ENCODE measurements at regions not wholly inside any gene's neighbourhood (a gene's known extent, or its start where the extent isn't known, plus 50 kb on each side); places are given as distances from the start of the nearest gene placed in this dataset.

DNA sequence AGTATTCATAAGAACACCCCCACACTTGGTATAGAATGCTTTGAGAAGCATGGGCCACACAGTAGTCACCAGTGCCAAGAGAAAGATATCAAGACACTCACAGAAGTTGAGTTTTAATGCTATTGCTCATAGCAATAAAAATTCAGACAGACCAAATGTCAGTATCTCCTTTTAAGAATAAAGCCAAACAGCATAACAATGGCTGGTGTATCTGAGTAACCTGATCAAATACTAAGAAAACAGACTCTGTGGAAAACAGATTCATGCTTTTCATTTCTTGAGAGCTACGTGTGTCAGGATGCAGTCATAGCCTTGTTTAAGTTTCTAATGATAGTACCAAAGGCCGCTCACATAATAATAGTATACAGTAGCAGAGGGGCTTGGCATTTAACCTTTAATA, 778.5 kb downstream of the MECOM start:
- no peak for DNase-seq

DNA sequence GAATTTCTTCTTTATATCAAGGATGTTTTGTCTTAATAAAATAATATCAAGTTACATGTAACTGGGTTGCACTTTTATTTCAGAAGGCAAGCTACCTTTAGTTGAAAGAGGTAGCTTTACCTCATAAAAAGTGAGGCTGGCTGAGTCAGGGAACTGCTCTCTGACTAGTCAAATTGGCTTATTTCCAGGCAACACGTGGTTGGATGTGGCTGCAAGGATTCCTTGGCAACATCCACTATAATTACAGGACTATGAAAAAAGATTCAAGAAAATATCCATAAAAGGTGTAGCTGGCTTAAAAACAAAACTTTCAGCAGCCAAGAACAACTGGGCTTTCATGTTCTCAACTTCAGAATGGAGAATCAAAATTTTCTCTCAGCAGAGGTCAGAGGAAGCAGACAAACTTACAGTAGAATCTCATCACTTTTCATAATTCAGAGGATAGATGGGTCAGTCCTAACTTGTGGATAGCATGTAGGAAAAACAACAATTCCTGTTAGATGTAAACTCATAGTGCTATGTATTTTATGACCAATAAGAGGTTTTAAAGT, 779.1 kb downstream of the MECOM start:
- DNase-seq = no peak

DNA sequence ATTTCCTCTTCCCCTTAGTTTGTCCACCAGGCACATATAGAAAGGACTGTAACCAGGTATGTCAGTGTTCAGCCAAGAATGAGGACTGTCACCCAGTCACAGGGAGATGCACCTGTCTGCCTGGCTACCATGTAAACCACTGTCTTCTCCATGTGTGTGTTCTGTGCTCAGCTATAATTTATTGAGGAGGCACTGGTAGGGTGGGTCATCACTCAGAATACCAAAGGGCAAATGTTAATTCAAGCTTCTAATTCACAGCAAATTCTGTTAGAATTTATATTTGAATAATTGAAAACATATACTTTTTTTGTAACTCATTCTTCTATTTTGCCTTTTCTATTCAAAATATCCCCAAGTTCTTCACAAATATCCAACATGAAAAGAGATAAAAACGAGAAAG, 780.4 kb downstream of the MECOM start:
- DNase-seq = no peak

DNA sequence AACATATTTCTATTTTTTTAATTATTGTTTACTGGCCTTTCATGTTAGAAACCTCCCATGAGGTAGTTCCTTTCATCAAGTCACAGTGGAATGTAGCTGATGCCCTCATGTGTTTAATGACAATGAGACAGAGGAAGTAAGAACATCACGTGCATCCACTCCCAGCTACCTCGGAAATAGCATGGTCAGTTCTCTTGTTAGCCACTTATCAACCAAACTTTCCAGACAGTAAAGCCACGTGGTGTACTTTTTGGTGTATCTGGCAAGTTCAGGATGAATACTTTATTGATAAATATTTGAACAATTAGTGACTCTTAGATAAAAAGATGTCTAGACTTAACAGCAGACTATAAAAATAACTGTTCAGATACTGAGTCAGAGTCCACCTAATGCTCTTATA, 781.7 kb downstream of the MECOM start:
- no peak for DNase-seq

DNA sequence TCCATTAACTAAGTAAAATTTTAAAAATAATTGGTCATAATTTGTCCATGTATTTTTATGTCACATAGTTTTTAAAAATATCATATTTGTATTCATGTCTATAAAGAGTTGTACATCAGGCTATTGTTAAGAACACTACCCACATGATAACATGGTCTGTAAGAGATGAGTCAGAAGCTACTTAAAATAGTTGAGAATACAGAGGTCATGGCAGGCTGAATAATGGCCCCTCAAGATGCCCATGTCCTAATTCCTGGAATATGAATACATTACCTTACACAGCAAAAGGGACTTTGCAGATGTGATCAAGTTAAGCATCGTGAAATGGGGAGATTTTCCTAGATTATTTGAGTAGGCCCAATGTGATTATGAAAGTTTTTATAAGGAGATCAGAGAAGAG, 782.9 kb upstream of the GOLIM4 start:
- no peak for DNase-seq

DNA sequence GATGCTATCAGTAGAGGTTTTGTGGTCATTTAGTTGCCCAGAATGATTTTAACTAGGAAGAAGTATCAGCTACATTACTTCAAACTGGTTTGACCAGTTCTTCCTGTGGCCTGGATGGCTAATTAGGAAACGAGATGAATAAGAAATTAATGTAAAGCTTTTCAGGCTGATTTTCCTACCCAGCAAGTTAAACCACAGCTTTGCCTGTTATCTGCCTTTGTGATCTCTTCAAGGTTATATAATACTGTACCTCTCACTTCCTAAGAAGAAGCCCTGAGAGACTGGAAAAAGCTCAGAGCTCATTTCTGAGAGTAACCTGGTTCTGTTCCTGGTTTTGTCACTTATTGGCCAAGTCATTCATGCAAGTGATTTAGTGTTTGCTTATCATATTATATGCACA, 782.2 kb upstream of the GOLIM4 start:
- no peak for DNase-seq

DNA sequence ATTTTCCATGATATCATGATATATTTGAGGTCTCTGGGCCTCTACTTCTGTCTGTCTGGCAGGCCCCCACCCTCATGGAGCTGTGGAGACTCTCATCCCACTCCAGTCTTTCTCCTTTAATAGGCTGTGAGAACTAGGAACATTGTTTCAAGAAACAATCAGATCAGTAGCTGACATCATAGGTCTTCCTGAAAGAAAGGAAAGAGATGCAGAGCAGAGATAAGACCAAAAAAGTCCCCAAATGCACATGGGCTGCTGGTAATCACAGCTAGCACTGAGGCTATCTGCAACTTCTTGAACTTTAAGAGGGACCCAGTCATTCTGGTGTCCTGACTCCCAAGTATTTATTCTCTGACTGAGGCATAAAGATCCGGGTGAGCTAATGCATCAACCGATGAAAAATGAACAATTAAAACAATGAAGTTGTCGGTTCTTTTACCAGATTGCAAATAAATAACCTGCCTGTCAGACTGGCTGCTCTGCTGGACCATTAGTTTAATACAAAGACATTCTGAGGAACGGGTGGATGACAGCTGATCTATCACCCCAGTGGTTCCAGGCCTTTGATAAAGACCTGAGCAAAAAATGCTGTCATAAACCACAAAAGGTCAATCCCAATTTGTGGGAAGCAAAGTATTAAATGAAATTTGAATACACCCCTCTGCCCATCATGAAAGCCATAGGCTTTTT, 780.8 kb upstream of the GOLIM4 start:
- no peak for DNase-seq

DNA sequence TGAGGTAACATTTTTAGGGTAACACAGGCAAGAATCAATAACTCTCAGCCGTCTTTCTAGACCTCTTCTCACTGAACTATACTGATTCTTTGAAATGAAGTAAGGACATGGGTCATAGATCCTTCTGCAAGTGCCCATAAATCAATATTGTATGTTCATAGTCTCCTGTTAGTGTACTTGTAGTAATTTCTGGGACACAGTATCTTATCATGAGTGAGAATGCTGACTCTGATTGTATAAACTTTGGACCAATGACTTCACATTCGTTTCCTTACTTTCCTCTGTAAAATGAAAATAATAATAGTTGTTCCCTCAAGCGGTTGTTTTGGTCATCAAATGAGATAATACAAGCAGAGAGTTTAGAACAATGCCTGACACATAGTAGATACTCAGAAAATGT, 777.1 kb upstream of the GOLIM4 start:
- no peak for DNase-seq

DNA sequence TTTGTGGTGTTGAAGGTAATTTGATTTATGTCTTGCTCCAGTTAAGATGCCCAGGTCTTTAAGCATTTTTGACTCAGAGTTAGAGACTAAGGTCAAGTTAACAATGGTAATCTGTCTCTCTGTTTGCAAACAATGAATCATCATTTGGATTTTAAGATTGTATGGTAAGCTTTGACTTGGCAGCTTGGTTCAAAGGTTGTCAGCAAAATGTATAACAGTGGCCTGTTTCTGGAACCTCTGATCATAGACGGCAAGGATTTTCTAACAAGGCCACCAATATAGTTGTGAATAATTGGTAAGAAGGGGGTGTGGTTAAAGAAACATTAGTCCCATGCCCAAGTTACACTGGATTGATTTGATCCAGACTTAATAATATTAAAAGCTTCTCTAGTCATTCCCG, 775.2 kb upstream of the GOLIM4 start:
- DNase-seq = no peak

DNA sequence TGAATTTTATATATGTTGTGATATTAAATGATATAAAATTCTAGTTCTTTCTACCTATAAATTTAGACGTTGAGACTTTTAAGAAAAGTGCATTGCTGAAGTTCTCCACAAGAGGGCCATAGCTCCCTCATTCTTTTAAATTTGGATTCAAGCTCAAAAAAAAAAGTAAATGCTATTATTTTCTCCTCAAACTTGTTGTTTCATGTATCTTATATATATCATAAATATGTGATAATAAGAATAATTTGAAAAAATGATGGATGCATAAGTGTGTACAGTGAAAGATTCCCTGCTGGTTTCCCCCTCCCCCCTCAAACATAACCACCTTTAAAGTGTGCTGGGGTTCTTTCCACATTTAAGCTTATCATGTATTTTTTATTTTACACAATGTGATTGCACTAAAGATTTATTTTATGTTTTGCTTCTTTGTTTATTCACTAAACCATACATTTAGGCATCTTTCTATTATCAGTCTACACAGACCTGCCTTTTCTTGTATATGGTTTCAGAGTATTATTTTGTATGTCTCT, 769.4 kb upstream of the GOLIM4 start:
- peak; percentile 3 to 39 for DNase-seq

DNA sequence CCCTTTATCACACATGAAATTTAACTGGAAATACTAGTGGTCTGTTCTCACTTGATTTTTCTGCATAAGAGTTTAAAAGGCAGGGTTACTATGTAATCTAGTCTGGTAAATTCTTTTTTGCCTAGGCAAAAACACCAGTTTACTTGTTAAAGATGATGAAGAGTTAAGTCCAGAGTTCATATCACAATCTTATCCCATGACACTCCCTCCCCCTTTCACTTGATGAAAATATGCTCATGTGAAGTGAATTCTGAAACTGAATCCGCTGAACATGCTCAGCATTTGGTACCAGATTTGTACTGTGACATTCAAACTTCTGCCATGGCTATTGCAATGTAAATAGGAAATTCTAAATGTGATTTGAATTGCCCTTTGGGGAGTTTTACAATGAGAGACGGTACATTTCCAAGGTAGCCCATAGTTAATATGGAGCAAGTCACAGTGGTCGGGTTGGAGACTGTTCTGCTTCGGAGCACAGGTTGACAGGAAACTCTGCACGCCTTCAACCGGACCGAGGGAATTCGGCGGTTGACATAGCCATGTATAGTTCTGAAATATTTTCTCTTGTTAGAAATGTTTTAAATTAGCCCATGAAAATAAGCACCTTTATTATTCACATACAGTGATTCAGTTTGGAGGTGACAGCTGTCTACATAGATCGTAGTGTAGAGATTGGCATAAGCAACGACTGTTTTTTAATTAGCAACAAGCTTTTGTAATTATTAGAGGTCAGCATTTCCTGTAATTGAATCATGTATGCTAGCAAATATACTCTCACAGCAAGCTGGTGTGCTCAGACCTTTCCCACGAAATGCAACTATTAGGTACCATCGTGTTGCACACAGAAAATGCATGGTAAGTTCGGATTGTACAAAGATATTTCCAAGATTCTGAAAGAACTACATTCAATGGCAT, 768.6 kb upstream of the GOLIM4 start:
- DNase-seq = no peak

DNA sequence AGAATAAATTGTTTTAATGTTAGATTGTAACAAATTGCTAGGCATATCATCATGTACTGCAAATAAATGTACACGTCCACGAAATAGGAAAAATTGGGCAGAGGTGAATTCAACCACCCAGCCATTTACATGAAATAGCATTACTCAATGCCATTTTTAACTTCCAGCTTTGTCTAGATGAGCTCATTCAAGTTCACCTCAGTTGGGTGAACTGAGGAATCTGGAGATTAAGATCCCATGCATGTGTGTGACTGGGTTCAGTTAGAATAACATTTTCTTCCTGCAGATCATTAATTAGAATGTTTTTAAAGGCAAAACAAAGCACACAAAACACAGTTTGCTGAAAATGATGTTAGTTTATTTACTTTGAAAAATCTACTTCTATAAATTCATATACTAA, 767.8 kb upstream of the GOLIM4 start:
- no peak for DNase-seq

DNA sequence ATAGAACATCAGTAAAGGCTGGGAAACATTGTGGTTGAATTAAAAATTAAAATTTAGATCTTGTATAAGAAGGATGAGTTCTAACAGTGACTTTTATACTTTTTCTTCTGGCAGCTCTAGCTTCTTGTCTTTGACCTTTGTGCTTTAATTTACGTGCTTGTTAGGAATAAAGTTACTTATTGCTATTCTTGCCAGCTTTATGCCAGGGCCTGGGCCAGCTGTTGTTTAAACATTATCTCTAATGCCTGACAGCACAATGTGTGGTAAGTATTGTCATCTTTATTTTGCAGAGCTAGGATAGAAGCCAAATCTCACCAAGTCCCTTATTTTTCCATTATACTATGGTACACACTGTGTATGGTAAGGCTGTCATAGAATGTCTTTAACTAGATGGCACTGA, 766.7 kb upstream of the GOLIM4 start:
- no peak for DNase-seq

DNA sequence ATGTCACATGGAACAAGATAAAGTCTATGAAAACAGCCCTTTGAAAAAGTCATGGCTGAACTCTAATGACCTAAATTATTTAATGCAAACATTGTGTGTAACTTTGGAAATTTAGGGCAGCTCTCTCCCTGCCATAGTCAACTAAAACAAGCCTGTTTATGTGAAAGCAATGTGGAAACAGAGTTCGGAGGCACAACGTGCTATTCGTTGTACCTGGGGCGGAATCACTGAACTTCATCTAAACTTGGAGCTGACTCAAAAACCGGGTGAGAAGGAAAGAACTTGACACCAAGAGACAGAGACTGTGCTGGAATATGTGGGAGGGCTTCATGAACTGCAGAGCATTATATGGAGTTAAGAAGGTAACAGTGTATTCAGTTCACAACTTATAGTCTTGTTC, 764.9 kb upstream of the GOLIM4 start:
- no peak for DNase-seq

DNA sequence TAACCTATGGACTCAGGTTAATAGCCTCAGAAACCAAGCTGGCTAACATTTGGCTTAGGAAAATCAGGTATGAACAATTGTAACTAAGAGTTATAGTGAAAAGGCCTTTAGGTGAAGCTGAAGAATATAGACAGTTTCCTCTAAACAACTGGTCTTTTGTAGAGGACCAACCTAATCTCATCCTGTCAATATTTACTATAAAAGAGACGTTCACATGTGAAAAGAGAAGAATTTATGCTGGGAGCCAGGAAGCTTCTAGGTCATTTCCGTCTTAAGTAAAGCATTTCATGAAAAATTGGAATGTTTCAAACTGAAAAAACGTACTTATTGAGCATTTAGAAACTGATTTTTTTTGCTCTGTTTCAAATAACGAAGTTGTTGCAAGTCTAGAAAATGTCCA, 764.3 kb upstream of the GOLIM4 start:
- DNase-seq = no peak

DNA sequence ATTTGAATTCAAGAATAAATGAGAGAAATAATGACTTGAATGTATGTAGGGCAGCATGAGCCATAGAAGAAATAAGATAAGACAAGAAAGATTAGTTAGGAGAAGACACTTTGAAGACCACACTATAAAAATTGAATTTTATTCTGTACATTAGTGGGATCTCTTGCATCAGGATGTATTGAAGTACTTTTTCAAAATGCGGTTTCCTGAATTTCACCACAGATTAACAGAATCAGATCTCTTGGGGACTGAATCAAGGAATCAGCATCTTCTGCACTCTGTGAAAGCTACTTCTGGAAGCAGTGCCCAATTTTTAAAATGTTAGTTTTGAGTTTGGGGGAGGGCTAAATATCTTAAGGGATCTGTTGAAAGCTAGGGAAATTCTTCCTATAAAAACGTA, 763.9 kb upstream of the GOLIM4 start:
- no peak for DNase-seq

DNA sequence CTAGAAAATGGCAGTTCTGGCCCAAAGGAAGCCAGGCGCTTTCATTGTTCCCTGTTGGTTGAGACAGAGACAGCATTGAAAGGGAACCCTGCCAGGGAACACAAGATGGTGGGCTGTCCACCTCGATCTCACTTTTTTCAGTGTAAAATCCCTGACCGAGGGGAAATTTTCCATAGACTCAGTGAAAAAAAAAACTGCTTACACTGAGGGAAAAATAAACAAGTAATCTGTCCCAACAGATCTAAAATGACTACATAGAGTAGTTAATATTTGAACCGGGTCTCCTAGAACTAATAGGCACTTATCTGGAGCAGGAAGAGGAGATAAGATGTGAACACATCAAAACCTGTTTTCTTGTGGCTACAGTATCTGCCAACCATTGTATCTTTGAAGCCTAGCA, 763.4 kb upstream of the GOLIM4 start:
- DNase-seq = no peak

DNA sequence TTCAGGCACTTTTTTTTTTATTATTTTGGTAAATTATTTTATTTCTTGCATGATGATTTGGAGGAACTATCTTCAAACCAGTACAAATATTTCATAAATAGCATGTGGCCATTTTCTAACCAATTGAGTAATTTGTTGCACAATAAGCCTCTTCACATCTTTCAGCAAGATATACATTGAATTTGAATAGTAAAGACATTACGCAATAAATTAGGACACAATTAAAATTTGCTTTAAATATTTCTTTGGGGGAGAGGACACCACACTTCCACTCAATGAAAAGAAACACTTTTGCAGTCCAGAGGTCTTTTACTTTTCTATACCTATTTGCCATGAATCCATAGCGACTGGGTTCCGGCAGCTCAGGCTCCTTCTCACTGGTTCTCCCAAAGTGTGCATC, 762.6 kb upstream of the GOLIM4 start:
- peak in 1 of 2 donors; percentile 29 for DNase-seq

DNA sequence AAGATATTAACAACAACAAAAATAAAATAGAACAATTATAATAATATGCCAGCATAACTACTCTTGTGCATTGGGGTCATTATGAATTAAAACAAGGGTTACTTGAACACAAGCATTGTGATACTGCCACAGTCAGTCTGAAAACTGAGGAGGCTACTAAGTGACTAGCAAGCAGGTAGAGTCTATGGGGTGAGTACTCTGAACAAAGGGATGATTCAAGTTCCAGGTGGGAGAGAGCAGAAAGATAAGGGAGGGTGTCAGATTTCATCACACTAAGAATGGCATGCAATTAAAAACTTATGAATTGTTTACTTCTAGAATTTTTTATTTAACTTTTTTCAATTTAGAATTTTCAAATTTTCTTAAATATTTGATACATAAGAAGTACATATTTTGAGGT, 754.4 kb upstream of the GOLIM4 start:
- no peak for DNase-seq

DNA sequence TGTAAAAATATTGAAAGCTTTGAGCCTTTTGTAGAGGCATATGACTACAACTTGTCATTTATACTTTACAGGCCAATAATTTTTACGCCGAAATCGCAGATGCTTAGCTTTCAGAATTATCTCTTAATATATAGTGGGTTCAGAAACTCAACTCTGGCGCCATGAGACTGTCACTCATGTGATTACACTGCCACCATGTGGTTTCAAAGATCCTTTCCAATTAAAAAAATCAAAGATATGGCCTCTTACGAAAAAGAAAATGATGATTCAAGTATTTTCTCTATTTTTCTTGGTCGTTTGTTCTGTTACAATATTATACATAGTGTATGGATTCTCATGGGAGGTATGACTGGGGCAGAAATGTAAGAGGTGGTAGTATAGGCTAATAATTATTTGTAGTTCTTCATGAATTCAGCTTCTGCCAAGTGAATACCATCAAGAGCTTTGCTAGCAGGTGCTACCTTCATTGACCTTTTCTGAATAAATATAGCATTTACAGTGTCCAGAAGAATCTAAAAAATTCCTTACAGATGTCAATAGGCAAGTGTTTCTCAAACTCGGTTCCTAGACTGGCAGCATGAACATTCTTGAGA, 751.7 kb upstream of the GOLIM4 start:
- peak; percentile 17 to 36 for DNase-seq

DNA sequence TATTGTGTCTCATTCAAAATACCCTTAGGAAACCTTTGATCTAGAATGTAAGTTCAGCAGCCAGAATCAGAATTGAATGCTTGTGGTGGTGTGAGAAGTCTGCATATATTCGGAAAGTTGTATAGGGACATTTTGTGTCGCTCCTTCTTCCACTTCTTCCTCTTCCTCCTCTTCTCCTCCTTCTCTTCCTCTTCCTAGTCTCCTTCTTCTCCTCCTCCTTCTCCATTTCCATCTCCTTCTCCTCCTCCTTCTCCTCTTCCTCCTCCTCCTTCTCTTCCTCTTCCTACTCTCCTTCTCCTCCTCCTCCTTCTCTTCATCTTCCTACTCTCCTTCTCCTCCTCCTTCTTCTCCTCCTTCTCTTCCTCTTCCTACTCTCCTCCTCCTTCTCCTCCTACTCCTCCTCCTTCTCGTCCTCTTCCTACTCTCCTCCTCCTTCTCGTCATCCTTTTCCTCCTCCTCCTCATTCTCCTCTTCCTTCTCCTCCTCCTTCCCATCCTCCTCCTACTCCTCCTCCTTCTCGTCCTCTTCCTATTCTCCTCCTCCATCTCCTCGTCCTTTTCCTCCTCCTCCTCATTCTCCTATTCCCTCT, 749.3 kb upstream of the GOLIM4 start:
- DNase-seq = no peak

DNA sequence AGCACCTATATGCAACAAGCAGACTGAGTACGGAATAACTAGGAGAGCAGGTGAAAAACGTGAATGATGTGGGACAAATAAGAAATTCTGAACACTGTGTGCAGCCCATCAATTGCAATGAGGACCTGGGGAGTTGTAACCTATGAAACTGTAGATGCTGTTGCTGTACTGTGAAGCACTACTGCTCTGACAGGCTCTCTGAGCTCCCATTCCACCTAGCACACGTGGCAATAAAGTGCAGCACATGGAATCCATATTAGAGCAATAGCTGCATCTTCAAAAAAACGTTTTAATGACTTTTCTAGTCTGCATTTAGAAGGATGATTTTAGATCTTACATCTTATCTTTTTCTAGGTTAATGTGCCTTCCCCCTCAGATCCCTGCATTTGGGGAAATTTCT, 748.7 kb upstream of the GOLIM4 start:
- DNase-seq = no peak

DNA sequence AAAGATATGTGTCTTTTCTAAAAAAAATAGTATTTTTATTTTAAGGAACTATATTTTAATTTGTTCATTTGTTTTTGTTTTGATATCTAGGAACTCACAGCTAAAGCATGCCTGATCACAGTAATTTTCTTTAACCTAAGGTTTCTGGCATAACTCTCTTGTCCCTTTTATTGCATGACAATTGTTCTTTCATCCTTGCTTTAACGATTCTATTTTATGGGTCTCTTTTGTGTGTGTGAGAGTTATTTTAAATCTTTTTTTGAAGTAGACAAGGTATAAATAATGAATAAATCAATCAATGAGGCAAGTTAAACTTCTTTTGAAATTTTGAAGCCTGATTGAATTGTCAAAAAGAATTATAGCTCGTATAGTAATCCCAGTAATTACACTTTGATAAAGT, 747.8 kb upstream of the GOLIM4 start:
- DNase-seq = no peak
